MM.1S (cell line): ENCODE measurements at regions not wholly inside any gene's neighbourhood (a gene's known extent, or its start where the extent isn't known, plus 50 kb on each side); places are given as distances from the start of the nearest gene placed in this dataset.

Experiments used
- DNase-seq: peaks from one replicate; pipeline ENCODE4 v3.0.0-alpha.2; 2015
- H2AFZ ChIP-seq: fragments of 300-600 bp; sonication (generic); 2 replicates; pipeline ENCODE4 v1.6.0; 2016; ENCODE audit warnings: antibody characterized with exemption, low read length
- H3F3A ChIP-seq: fragments of 300-600 bp; sonication (generic); 2 replicates; pipeline ENCODE4 v1.6.1; 2016; ENCODE audit warnings: mild to moderate bottlenecking, antibody characterized with exemption, low read length, moderate library complexity, mixed read lengths; ENCODE audit not compliant: insufficient read depth
- H3K27ac ChIP-seq: fragments of 300-600 bp; sonication (generic); 2 replicates; pipeline ENCODE4 v1.5.1; 2016; ENCODE audit warnings: mild to moderate bottlenecking, low read length
- H3K27me3 ChIP-seq: fragments of 300-600 bp; sonication (generic); replicated peaks from 2 replicates; pipeline ENCODE4 v1.6.0; 2016; ENCODE audit warnings: low read length; ENCODE audit not compliant: insufficient read depth
- H3K36me3 ChIP-seq: fragments of 300-600 bp; sonication (generic); replicated peaks from 2 replicates; pipeline ENCODE4 v1.6.1; 2016; ENCODE audit warnings: mild to moderate bottlenecking, low read length, mixed read lengths; ENCODE audit not compliant: insufficient read depth
- H3K4me1 ChIP-seq: fragments of 300-600 bp; sonication (generic); 2 replicates; pipeline ENCODE4 v1.6.1; 2016; ENCODE audit warnings: low read length, mixed read lengths
- H3K4me2 ChIP-seq: fragments of 300-600 bp; sonication (generic); 2 replicates; pipeline ENCODE4 v1.6.0; 2016; ENCODE audit warnings: low read depth, low read length
- H3K4me3 ChIP-seq: fragments of 300-600 bp; sonication (generic); 2 replicates; pipeline ENCODE4 v1.5.1; 2016; ENCODE audit warnings: low read length, mixed read lengths
- H3K79me2 ChIP-seq: fragments of 300-600 bp; sonication (generic); 2 replicates; pipeline ENCODE4 v1.6.1; 2016; ENCODE audit warnings: mixed run types, low read length, mixed read lengths
- H3K9ac ChIP-seq: fragments of 300-600 bp; sonication (generic); 2 replicates; pipeline ENCODE4 v1.6.1; 2016; ENCODE audit warnings: low read length, mixed read lengths
- H3K9me2 ChIP-seq: fragments of 300-600 bp; sonication (generic); replicated peaks from 2 replicates; pipeline ENCODE4 v1.6.1; 2016; ENCODE audit warnings: mild to moderate bottlenecking, low read length, mixed read lengths; ENCODE audit not compliant: insufficient read depth
- H3K9me3 ChIP-seq: fragments of 300-600 bp; sonication (generic); replicated peaks from 2 replicates; pipeline ENCODE4 v1.6.1; 2016; ENCODE audit warnings: mild to moderate bottlenecking, low read length, mixed read lengths; ENCODE audit not compliant: insufficient read depth
- H4K20me1 ChIP-seq: fragments of 300-600 bp; sonication (generic); 2 replicates; pipeline ENCODE4 v1.6.1; 2016; ENCODE audit warnings: mild to moderate bottlenecking, low read length, moderate library complexity, mixed read lengths; ENCODE audit not compliant: insufficient read depth
- CTCF ChIP-seq: fragments of 300-600 bp; sonication (generic); IDR thresholded peaks from 2 replicates; pipeline ENCODE4 v1.5.1; 2016; ENCODE audit warnings: antibody characterized with exemption, low read length, mixed read lengths
- EZH2 ChIP-seq: fragments of 300-600 bp; sonication (generic); optimal IDR thresholded peaks from 2 replicates; pipeline ENCODE3; 2017; ENCODE audit warnings: low read depth, mild to moderate bottlenecking, antibody characterized with exemption, low read length, mixed read lengths
- EZH2phosphoT487 ChIP-seq: fragments of 300-600 bp; sonication (generic); IDR thresholded peaks from 2 replicates; pipeline ENCODE4 v1.6.1; 2018; ENCODE audit warnings: antibody characterized with exemption, low read length

- no peak for DNase-seq
- Histone ChIP-seq H4K20me1 (no peaks in the 10 kb centered on the region), H3K79me2 (no peaks in the 10 kb centered on the region), H3K27ac (no peak overlapping the region), H3K27me3 (no peaks in the 10 kb centered on the region), H2AFZ (no peak overlapping the region), H3K9me3 (no peaks in the 10 kb centered on the region), H3K9ac (no peak overlapping the region), H3K4me2 (no peak overlapping the region), H3F3A (no peaks in the 10 kb centered on the region), H3K36me3 (no peaks in the 10 kb centered on the region), H3K4me1 (no peaks in the 10 kb centered on the region), H3K9me2 (no peaks in the 10 kb centered on the region), H3K4me3 (no peak overlapping the region)
- no peak for TF ChIP-seq CTCF
These were observed 277.7 kb upstream of the KCNH8 start for GRCh38 chr3:18870642-18871041.

GRCh38 chr3:18870074-18870640 is 278.2 kb upstream of the KCNH8 start:
- Histone ChIP-seq H3F3A (no peaks in the 10 kb centered on the region), H3K4me1 (no peaks in the 10 kb centered on the region), H3K27me3 (no peaks in the 10 kb centered on the region), H3K79me2 (no peaks in the 10 kb centered on the region), H3K9me3 (no peaks in the 10 kb centered on the region), H3K4me2 (no peak overlapping the region), H3K4me3 (no peak overlapping the region), H3K9ac (no peak overlapping the region), H4K20me1 (no peaks in the 10 kb centered on the region), H3K36me3 (no peaks in the 10 kb centered on the region), H3K9me2 (no peaks in the 10 kb centered on the region), H2AFZ (no peak overlapping the region), H3K27ac (no peak overlapping the region)
- DNase-seq, result no peak
- TF ChIP-seq CTCF (no peak), EZH2phosphoT487 (no peak), EZH2 (no peak)

- TF ChIP-seq CTCF (no peak), EZH2phosphoT487 (no peak), EZH2 (no peak)
- Histone ChIP-seq H3K4me2 (no peak overlapping the region), H3K27ac (no peak overlapping the region), H3K4me3 (no peak overlapping the region), H3F3A (no peaks in the 10 kb centered on the region), H3K9ac (no peak overlapping the region), H3K36me3 (no peaks in the 10 kb centered on the region), H3K4me1 (no peaks in the 10 kb centered on the region), H2AFZ (no peak overlapping the region), H3K27me3 (no peaks in the 10 kb centered on the region), H4K20me1 (no peaks in the 10 kb centered on the region), H3K79me2 (no peaks in the 10 kb centered on the region), H3K9me2 (no peaks in the 10 kb centered on the region), H3K9me3 (no peaks in the 10 kb centered on the region)
- no peak for DNase-seq
These were observed 279.2 kb upstream of the KCNH8 start for GRCh38 chr3:18868911-18869689.
